GM12891 (cell line): ENCODE measurements at regions not wholly inside any gene's neighbourhood (a gene's known extent, or its start where the extent isn't known, plus 50 kb on each side); places are given as distances from the start of the nearest gene placed in this dataset.

Experiments
- POLR2AphosphoS5 ChIP-seq: IDR thresholded peaks from 2 replicates; pipeline ENCODE4 v1.6.1; 2011; ENCODE audit warnings: low read depth, low read length, control low read depth
- POU2F2 ChIP-seq: IDR thresholded peaks from 2 replicates; pipeline ENCODE4 v1.6.1; 2011; ENCODE audit warnings: low read depth, mild to moderate bottlenecking, control low read depth, low read length, moderate library complexity
- TAF1 ChIP-seq: IDR thresholded peaks from 2 replicates; pipeline ENCODE4 v1.6.1; 2011; ENCODE audit warnings: low read depth, low read length, control low read depth

GRCh38 chr6:140537211-140537610 lies 1162.8 kb upstream of the CITED2 start:
- TF ChIP-seq POU2F2 (no peak), POLR2AphosphoS5 (no peak), TAF1 (no peak)
